ENCODE measurements at regions not wholly inside any gene's neighbourhood (a gene's known extent, or its start where the extent isn't known, plus 50 kb on each side); places are given as distances from the start of the nearest gene placed in this dataset.

DNA sequence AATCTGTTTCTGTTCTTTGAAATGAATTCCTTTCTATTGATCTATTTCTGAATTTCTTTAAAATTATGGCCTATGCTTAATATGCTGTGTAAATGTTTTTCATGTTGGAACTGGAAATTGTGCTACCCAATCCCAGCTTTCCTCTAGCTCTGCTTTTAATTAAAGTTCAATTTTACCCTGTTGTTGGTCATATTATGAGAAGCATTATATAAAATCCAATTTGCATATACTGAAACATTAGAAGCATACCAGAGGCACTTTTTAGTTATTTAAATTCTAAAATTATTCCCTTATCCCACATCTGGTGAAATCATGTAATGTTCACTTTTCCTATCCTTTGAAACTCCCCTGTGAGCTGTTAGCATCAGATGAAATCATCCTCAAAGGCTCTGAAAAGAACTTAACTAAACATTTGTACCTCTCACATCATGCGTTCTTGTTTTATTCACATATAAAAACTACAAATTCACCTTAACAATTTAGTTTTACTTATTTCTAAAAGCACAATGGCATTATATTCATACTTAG lies 160.6 kb upstream of the COL21A1 start:
- no peak for DNase-seq (ENCODE audit: low read depth)

DNA sequence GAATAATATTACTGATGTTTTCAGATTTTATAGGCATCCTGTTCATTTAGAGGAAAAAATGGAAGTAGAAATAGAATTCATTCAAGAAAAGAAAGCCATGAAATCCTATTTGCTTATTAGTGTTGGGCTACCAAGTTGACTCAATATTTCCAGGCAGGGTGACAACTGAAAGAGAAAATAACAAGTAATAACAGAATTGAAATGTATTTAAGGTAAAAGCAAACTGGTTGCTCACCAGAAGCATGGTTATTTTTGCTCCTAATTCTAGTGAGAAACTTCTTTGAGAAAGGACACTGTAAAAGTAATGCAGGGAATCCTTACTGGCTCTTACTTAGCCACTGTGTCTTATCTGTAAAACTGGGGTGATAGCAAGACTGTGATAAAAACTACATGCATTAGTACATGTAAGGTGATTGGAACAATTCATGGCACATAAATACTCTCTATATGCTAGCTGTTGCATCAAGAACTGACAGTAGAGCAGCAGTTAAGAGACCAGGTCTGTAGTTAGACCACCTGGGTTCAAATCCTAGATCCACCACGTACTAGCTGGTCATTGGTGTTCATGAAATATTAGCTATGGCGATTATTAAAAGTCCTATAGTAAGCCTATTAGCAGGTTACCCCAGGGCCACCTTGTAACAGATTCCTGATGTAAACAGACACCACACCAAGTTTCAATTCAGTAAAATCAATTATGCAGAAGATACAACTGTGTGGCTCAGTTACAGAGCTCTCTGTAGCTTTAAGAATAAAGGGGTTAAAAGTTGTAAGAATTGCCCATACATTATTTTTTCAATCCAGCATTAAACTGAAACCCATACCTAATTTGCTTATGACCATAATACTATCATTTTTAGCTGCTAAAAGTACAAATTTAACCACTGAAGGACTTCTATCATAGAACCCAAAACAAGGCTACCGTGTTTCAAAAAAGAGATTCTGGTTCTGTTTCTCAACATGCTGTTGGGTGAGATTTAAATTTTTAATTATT lies 159.2 kb upstream of the COL21A1 start:
- no peak for DNase-seq (ENCODE audit: low read depth)

- no peak for DNase-seq (ENCODE audit: low read depth)
Measured at GRCh38 chr6:56404599-56404998, 157.2 kb upstream of the COL21A1 start.

GRCh38 chr6:56403745-56404144 lies 156.4 kb upstream of the COL21A1 start:
- DNase-seq (ENCODE audit: low read depth): no peak

DNA sequence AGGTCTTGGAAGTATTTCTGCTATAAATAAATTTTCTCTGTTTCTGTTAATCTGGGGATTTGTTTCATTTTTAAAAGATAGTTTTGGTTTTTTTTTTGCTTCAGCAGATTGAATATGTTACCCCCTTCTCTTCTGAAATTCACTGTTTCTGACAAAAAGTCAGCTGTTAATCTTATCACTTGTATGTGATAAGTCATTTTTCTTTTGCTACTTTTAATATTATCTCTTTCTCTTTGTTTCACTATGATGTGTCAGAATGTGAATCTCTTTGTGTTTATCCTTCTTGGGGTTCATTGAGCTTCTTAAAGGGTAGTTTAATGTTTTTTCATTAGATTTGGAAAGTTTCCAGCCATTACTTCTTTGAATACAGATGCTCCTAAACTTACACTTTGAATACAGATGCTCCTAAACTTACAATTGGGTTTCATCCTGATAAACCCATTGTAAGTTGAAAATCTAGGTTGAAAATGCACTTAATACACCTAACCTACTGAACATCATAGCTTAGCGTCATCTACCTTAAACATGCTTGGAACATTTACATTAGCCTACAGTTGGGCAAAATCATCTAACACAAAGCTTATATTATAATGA lies 154.2 kb upstream of the COL21A1 start:
- DNase-seq (ENCODE audit: low read depth): no peak

DNA sequence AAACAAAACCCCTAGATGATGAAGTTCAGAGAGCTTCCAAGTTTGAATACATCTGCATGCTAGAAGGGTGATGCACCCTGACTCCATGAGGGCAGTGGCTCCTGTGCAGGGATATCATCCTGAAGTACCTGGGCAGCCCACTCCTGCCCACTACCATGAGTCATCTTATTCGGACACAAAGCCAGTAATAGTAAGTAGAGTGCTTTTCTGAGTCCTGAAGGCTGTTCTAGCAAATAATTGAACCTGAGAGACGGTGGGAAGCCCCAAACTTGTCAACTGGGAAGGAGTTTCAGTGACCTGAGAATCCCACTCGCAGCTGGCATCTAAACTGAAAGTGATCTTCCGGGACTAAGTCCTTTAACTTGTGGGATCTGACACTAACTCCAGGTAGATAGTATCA lies 152.9 kb upstream of the COL21A1 start:
- no peak for DNase-seq (ENCODE audit: low read depth)

DNA sequence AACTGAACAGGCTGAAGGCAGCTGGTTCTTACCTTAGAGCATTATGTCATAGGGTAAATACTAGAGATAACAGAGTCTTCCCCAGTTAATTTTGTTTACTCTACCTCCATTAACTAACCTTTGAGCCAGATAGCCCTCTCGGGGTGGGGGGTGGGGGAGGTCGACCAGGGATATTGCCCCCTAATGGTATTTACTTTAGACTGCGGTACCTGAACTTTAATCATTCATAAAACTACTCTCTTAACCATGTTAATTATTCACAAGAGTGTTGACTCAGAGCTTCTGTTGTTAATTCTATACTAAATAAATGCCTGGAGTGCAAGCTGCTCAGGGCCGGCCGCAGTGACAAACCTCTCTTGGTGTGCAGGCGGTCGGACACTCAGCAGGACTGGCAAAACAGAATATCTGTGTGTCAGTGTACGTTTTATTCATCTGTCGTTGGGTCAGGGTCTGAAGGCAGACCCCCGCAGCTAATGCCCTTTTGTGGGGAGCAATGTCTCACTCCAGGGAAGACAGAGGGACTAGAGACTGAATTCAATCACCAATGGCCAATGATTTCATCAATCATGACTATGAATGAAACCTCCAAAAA lies 152.4 kb upstream of the COL21A1 start:
- no peak for DNase-seq (ENCODE audit: low read depth)

- DNase-seq (ENCODE audit: low read depth): peak; percentile 2
Measured at GRCh38 chr6:56399250-56399671, 151.9 kb upstream of the COL21A1 start.

DNA sequence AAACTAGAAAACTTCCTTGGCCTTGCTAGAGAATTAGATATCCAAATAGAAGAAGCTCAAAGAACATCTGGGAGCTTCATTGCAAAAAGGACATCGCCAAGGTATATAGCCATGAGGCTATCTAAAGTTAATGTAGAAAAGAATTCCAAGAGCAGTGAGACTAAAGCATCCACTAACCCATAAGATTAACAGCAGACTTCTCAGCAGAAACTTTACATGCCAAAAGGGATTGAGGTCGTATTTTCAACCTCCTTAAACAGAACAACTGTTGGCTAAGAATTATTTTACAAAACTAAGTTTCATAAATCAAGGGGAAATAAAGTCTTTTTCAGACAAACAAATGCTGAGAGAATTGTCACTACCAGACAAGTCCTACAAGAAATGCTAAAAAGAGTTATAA lies 149.1 kb upstream of the COL21A1 start:
- no peak for DNase-seq (ENCODE audit: low read depth)

DNA sequence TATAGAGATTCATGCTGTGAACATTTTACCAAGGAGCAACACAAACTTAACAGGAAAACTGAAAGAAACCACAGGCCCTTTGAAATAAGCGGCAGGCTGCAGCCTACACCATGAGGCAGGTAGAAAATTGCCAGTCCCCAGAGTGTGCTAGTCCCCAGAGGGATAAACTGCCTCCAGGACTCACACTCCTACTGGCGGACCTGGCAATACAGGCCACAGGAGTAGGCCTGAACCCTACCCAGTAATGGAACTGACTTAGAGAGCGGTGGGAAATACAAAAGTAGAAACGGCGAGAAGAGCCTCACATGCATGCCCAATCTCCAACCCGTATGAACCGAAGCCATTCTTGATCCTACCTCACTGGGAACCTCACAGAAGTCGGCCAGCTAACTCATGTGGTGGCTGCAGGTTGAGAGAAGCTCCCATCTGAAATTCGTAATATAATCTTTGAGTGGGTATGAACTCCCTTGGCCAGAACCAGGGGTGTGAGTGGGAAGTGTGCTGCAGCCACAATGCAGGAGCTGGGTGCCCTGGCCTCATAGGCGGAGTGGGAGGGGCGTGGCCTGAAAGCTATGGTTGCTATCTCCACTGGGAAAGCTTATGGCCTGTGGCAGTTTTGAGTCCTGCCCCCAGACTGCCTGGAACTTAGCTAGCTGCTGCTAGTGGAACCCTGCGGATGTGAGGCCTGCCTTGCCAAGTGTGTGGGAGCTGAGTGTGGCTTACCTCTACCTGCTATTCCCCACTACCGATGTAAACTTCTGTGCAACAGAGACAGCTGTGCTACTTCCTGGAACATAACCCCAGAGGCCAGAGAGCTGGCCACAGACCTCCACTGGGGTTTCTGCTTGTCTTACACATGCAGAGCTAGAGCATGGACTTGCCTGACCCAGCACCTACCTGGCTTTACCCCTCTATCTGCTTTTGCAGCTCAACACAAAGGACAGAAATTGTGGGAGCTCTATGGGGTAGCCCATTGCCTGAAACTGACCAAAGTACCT lies 146.5 kb upstream of the COL21A1 start:
- DNase-seq (ENCODE audit: low read depth): no peak

DNA sequence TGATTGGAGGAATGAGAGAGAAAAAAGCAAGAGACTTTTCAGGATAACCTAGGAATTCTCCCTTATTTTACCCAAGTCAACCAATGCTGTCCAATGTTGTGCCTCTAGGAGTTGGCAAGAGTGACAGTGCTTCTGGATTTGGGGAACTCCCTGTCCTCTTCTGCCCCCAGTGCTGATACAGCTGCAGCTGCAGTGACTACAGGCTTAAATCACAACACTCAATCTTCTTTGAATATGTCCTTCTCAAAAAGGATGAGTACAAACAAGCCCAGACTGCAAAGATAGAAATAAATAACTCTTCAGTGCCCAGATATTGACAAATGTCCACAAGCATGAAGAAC lies 141.0 kb upstream of the COL21A1 start:
- no peak for DNase-seq (ENCODE audit: low read depth)

DNA sequence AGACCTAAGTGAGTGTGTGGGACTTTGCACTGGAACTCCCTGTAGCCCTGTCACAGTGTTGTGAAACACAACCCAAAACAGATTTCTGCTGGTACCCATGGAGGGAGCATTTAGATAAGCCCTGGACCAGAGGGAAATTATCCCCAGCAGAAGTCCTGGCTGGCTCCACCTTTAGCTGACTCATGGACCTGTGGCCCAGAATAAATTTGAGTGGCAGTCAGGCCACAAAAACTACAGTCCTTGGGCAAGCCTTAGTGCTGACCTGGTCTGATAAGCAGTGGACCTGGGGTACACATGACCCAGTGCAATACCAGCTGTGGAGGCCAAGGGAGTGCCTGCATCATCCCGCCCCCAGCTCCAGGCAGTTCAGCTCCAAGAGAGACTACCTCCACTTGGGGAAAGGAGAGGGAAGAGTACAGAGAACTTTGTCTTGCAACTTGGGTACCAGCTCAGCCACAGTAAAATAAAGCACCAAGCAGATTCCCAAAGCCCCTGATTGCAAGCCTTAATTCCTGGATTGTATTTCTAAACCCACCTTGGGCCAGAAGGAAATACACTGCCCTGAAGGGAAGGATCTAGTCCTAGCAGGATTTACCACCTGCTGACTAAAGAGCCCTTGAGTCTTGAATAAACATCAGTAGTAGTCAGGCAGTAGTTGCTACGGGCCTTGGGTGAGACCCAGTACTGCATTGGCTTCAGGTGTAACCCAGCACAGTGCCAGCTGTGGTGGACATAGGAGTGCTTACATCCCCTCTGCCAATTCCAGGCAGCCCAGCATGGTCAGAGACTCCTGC lies 140.4 kb upstream of the COL21A1 start:
- DNase-seq (ENCODE audit: low read depth): no peak

GRCh38 chr6:56386717-56387116 lies 139.3 kb upstream of the COL21A1 start:
- DNase-seq (ENCODE audit: low read depth): no peak

DNA sequence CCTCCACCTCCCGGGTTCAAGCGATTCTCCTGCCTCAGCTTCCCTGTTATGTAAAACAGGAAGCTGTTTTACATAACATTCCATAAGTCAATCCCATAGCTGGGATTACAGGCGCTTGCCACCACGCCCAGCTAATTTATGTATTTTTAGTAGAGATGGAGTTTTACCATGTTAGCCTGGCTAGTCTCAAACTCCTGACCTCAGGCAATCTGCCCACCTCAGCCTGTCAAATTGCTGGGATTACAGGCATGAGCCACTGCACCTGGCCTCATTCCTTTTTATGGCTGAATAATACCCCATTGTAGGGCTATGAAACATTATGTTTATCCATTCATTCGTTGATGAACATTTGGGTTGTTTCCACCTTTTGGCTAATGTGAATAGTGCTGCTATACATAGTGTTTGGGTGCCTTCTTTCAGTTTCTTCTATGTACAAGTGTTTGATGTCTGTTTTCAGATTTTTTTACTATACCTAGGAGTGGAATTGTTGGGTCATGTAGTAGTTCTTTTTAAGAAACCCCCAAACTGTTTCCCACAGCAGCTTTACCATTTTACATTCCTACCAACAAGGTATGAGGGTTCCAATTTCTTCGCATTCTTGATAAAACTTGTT lies 138.7 kb upstream of the COL21A1 start:
- no peak for DNase-seq (ENCODE audit: low read depth)

- DNase-seq (ENCODE audit: low read depth): no peak
Measured at GRCh38 chr6:56383160-56383559, 135.8 kb upstream of the COL21A1 start.

GRCh38 chr6:56382416-56382940 lies 135.1 kb upstream of the COL21A1 start:
- no peak for DNase-seq (ENCODE audit: low read depth)

DNA sequence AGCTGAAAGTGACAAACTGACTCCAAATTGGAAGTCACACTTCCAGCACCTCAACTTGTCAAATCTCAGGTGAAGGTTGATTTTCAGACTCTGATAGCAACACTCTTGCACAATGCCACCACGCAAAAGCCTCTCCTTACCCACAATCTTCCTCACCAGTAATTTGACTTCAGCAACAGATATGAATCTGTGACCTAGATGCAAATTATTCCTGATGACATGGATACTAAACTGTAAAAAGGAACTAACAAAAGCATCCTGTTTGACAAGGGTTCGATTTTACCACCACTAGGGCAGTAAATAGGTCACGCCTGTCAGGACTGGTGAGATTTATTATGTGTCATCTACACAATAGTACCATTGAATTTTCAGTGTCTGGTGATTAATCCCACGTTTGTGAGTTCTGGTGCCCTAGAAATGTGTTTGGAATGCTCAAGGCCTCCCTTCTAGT lies 134.4 kb upstream of the COL21A1 start:
- DNase-seq (ENCODE audit: low read depth): no peak

- DNase-seq (ENCODE audit: low read depth): no peak
Measured at GRCh38 chr6:56380476-56380875, 133.1 kb upstream of the COL21A1 start.

GRCh38 chr6:56378966-56379585 lies 131.7 kb upstream of the COL21A1 start:
- no peak for DNase-seq (ENCODE audit: low read depth)

DNA sequence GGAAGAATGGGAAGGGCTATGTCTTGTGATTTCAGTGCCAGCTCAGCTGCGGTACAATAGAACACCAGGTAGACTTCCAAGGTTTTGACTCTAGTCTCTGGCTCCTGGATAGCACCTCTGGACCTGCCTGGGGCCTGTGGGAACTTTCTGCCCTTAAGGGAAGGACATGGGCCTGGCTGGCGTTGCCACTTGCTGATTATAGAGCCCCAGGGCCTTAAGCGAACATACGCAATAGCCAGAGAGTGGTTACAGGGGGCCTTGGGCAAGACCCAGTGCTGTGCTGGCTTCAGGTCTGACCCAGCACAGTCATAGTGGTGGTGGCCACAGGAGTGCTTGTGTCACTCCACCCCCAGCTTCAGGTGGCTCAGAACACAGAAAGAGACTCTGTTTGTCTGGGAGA lies 131.1 kb upstream of the COL21A1 start:
- DNase-seq (ENCODE audit: low read depth): no peak

All from HS-27A (cell line).